CD4-positive, alpha-beta T cell treated with Interferon gamma for 1 hour (primary cell): ENCODE measurements at regions not wholly inside any gene's neighbourhood (a gene's known extent, or its start where the extent isn't known, plus 50 kb on each side); places are given as distances from the start of the nearest gene placed in this dataset.

Experiments used
- DNase-seq: peaks from one replicate; pipeline ENCODE4 v3.0.0-alpha.2; 2020

DNA sequence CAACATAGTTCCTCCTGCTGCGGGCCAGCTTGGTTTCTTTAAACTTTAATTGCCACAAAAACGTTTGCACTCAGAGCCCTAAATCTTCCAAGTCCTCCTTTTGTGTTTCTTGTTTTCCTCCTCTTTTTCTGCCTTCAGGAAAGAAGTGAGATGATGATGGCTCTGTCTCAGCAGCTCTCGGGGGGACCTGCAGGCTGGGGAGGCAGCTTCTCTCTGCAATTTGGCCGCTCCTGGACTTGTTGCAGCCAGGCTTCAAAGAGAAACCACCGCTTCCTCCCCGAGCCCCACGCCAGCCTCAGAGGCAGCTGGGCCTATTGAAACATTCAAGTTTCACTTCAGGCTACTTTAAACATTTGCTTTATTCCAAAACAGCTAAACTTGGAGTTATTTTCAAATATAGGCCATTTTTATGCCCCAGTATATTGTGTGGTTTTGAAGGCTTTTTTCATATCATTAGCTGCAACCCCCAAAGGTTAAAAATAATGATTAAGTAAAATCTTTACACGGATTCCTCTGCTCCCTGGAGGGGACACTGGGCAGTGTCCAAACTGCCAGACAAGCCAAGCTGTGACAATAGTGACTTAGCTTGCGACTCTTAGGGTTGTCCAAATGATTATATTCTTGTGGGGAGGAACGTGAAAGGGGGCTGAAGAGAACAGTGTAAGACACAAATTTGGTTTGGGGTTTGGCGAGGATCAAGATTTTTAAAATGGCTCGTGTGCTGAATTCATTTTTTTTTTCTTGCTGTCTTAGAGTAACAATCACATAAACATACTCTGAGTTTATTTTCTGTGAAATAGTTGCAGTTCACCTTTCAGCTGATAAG, 330.8 kb downstream of the DLEU7 start:
- DNase-seq: peak; percentile 48

DNA sequence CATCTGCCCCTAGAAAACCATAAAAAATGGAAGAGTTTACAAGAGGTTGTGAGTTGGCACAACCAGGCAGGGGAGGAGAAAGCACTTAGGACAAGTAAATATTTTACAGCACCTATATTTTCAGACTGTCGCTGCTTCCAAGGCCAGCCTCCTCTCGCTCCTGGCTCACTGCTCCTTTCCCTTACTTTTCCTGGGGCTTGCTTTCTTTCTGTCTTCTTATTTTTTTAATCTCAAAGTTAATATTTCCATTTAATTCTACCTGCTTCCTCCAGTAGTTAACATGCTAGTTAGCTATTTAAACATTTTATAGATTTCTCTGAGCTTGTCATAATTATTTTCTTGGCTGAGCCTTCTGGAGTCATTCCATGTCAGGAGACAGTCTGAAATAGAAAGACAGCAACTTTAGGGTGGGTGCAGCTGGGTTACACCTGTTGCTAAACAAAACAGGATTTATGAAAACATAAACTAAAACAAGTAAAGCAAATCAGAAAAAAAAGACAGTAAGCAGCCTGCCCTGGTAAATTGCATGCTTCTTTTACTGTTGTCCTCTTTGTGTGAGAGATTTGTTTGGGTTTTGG, 330.1 kb downstream of the DLEU7 start:
- DNase-seq: no peak

DNA sequence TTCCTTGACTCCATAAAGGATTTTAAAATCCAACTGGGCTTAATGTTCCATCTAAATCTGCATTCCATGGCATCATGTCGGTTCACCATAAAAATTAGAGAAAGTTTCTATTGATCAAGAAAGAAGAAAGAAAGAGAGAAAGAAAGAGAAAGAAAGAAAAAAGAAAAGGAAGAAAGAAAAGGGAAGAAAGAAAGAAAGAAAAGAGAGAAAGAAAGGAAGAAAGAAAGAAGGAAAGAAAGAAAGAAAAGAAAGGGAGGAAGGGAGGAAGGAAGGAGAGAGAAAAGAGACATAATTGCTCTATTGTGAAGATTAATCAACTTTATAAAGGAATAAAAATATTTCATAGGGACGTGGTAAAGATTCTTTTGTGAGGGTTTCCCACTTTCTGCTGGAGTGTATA, 329.2 kb downstream of the DLEU7 start:
- DNase-seq: no peak

DNA sequence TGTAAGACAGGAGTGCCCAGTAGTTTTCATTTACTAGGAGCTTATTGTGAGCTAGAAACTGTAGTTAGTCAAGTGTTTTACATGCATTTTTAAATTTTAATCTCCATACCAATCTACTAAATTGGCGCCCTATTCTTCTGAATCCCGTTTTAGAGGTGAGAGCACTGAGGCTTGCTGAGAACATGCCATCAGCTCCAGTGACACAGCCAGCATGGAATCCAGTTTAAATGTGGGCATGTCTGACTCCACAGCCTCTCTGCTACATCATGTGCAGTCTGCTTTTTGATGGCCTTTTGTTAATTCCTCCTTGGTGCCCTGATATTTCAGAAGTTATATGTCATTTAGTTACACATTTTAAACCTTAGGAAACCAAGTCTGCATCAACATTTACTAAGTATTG, 325.4 kb downstream of the DLEU7 start:
- no peak for DNase-seq

DNA sequence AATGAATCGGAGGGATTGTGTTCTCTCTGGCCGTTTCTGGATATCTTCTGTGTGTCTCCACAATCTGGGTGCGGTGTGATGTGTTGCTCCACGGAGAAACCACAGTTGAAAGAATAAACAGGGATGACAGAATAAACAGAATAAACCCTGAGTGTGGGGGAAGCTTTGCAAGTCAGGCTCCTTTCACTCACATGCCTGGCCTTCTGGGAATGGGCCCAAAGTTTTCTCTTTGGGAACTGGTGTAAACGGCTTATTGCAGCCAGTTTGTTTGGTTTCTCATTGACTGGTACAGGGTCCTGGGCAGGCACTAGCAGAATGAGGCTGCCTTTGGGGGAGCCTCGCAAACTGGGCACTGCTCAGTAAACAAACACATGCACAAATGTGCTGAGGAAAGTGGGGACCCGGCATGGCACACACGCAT, 324.7 kb downstream of the DLEU7 start:
- DNase-seq: no peak

DNA sequence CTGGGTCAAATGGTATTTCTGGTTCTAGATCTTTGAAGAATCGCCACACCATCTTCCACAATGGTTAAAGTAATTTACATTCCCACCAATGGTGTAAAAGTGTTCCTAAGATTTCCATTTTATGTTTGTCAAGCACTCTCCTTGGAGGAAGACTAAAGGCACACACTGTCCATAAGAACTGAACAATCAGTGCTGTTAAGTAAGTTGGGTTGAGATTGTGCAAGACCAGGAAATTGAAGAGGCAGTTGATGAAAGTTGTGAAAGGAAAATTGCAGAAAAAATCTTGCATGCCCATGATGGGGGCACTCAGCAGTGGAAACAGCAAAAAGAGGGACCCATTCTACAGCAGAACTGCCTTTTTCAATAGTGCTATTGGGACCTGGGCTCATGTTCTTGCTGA, 323.6 kb downstream of the DLEU7 start:
- DNase-seq: no peak

DNA sequence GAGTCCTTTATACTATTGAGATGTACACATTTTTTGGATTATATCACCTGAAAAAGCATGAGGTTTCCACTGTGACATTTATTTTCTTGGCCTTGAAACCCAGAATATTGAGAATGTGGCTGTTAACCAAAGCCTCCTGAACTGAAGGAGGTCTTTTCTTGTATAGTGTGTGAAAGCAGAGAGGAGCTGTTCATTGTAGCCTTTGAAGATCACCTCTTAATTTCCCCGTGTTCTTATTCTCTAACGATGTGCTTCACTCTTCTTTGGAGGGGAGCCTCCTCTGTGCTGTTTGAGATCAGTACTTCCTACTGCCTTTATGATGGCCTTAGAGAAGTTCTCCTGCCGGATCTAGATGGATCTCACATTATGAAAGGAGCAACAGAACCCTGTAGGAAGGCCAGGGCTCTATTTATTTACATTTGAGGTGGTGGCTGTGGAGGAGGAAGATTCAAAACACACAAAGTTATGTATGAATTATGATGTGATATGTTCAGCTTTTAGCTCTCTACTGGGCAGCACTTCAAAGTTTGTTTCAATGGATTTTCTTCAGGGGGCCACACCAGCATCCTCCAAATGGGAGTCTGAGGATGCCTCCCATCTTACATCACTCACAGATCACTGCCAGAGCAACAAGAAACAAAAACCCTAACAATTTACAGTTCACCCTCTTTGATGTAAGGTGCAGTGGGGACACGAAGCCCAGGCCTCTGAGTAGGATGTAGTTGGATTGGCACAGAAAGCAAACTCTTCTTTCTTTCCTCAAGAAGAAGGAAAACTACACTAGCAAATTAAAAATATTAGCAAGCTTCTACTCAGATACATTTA, 322.3 kb downstream of the DLEU7 start:
- no peak for DNase-seq

DNA sequence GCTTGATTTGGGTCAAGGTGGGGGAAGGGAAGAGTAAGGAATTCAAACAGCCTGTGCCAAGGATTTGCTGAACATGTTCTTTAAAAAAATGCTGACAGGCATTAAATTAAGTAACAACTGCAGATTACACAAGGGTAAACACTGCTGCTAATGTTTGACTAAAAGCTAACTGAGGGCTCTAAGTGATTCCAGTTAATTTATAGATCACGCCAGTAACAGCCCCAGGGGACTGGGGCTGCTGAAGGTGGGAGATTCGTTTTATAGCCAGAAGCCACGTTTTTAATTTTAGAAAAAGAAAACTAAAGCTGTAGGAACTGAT, 321.7 kb downstream of the DLEU7 start:
- no peak for DNase-seq

DNA sequence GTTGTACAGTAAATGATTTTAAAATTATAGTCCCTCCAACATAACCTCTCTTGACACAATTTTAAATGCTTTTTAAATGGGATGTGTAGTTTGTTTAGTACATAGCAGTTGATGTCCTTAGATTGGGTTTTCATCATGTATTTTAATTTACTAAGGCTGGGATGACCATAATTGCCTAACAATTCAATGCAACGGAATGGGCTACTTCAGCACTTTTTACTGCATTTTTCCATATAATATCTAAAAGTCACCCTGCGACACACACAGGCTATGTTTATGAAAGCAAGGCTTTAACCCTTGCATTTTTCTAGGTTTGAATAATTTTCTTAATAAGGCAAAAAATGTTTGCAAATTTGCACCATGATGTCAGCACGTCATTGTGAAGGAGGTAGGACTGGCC, 321.0 kb downstream of the DLEU7 start:
- no peak for DNase-seq

DNA sequence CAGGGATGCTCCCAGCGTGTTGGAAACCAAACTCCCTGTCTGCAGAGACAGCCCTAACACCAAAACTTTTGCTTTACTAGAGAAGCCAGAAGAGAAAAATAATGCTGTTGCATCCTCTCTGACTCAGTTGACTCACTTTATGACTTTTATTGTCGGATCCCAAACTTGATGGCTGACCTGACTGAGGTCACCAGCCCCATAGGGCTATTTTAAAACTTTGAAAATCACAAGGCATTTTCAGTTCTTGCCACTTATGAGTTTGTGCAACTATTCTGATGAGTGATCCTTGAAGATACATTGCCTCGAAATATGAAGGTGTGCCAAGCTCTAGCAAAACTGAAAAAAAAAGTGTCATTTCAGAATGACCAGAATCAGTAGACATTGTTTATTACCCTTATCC, 320.2 kb downstream of the DLEU7 start:
- DNase-seq: no peak

DNA sequence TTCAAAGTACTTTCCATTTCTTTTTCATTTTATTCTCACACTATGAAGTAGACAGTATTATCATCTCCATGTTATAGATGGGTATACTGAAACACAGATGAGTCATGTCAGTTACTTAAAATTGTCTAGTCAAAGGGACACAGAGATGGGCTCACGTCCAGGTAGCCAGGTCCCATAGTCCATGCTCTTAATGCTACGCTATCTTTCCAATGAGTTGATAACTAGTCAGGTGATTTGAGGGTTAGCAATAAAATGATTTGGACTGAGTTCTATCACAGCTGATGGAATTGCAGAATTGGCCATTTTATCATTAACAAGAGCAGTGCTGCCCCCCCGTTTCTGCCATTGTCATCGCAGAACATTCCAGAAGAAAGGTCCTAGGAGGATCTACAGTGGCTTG, 318.9 kb downstream of the DLEU7 start:
- DNase-seq: no peak

DNA sequence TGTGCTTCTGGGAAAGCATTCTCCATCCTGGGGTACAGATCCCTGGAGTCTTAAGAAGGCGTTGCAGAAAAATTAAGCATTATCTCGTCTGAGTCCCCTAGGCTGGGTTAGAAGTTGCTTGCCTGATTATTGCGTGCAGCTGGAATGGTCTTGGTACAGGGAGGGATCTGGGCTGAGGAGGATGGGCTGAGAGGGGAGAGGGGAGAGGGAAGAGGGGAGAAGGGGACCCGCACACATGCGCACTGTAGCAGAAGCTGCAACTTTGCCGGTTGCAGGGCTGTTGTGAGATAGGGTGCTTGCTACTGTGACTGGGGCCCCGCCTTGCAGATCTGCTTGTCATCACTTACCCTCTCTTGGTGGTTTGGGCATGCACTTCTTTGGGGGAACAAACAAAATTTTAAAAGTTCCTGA, 316.8 kb downstream of the DLEU7 start:
- no peak for DNase-seq

DNA sequence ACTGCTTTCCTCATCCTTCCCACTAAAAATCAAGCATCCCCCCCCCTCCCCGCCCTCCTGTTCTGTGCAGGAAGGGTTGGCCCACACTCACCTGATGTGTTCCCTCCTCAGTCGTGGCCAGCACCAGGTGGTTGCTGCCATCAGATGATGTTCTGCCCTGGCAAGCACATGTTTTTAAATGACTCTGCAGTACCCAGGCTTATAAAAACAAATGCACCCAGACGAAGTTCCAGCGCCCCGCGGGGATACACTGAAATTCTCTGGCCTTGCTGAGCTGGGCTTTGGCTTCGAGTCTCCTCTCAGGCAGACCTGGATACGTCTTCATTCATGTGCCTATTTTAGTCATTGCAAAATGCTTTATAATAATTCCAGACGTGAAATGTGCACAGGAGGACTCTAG, 316.3 kb downstream of the DLEU7 start:
- no peak for DNase-seq

DNA sequence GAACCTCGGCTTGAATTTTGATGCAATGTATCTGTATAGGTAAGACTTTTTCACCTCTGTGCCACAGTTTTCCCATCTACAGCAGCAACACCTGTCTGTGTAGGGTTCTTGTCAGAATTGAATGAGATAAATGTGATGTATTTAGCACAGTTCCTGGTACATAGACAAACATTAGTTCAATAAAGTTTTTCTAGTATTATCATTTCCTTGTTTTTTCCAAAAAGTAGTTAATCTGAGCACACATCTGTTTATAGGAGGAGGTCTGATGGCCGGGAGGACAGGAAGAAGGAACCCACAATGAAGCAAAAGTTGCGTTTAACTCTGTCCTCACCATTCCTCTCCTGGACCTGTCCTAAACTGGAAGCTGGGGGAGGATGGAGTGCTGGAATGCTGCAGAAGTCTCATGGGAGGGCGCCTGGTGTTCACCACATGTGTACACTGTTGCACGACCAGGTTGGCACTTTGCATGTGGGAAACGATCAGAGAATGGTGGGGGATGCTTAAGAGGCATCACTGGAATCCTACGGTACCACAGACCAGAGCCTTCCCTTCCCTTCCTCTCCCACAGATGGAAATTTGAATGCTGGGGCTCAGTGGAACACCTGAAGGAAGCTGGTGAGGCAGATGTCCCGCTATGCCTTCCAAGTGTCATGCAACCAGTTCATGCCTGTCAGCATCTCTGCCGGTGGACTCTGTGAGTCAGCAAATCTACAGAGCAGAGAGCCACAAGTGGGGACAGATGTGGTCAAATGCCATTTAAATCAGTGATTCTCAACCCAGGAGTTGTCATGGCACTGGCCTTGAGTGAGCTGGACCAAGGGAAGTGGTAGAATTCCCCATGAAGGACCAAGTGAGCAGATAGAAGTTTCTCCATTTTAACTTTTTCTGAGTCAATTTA, 315.6 kb downstream of the DLEU7 start:
- DNase-seq: no peak

DNA sequence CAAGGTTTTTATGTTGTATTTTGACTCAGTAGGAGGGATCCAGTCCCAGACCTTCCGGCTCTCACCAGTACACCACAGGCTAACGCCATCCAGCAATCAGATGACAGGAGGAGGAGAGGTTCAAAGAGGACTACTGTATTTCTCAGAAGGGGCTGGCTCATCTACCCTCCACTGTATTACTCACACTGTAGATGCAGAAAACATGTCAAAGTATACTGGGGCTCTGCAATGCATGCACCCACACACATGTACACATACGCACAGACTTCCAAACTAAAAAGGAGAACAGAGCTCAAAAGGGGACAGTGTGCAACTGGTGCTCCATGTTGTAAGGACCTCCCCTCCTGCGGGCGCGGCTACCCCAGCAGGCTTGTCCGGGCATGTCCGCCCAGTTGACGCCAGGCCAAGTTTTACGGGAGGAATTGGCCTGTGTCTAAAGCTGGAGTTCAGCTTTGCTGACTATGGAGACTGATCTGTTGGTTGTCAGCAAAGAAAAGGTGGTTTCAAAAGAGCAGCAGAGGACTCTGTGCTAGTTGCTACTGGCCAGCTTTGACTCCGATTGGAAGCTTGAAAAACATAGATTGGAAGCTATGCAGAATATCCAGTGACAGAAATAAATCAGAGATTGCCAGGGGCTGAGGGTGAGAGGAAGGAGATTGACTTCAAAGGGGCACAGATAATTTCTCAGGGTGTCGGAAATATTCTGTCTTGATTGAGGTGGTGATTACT, 314.2 kb downstream of the DLEU7 start:
- no peak for DNase-seq

DNA sequence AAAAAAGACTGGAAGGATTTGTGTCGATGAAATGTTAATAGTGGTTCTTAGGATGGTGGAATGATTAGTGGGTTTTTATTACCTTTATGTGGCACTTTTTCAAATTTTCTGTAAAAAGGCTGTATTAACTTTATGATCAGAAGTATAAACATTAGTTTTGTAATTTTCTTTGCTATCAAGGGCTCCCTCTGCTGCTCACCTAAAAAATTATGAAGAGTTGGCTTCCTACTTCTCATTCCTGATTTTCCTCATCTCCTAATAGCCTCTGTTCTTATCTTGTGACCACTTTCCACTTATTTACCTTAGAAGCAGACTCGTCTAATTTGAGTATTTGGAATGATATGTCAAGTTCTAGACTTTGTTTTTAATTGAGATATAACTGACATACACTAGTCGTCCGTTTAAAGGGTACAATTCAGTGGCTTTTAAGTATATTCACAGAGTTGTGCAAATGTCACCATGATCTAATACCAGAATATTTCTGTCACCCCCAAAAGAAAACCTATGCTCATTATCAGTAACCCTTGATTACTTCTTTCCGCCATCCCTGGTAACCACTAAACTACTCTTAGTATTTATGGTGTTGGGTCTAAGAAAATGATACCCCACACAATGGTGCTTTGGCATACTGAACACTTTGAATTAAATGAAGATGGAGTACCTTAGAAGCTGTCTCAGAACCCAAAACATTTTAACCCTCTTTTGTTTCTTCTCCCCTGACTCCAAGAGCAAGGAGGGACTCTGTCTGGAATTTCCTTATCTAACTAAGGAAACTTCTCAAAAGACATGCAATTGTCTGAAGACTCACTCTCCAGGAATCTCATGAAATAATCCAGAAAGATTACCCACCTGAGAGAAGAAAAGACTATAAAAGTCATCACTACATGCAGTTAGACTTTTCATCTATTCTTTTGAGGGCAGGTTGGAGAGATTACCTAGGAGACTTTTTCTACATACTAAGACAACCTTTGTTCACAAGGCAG, 311.3 kb downstream of the DLEU7 start:
- DNase-seq: no peak

DNA sequence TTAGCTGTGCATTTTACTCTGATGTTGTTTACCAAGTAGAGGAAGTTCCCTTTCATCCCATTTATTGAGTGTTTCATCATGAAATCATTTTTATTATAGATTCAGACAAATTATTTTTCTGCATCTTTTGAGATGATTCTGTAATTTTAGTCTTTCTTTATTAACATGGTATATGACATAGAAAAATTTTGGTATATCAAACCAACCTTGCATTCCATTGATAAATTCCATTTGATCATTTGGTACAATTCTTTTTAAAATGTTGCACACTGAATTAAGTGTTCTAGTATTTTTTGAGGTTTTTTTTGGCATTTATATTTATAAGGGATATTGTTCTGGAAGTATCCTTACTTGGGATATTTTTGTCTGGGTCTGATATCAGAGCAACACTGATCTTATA, 308.4 kb downstream of the DLEU7 start:
- DNase-seq: no peak

DNA sequence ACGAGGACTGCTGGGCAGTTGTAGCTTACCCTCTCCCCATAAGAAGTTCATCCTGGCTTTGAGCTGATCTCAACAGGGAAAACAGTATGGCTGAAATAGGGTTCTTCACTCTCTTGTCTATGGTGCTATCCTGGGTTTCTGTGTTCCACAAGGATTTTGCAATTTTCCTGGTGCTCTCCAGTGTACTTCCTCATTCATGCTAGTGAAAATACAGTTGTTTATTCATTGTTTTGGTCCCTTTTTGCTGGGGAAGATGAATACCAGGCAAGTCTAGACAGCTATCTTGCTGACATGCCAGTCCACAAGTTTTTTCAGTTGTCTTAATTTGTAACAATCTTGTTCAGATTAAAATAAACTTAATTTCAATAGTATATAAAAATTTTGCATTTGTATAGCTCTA, 306.5 kb downstream of the DLEU7 start:
- DNase-seq: no peak

DNA sequence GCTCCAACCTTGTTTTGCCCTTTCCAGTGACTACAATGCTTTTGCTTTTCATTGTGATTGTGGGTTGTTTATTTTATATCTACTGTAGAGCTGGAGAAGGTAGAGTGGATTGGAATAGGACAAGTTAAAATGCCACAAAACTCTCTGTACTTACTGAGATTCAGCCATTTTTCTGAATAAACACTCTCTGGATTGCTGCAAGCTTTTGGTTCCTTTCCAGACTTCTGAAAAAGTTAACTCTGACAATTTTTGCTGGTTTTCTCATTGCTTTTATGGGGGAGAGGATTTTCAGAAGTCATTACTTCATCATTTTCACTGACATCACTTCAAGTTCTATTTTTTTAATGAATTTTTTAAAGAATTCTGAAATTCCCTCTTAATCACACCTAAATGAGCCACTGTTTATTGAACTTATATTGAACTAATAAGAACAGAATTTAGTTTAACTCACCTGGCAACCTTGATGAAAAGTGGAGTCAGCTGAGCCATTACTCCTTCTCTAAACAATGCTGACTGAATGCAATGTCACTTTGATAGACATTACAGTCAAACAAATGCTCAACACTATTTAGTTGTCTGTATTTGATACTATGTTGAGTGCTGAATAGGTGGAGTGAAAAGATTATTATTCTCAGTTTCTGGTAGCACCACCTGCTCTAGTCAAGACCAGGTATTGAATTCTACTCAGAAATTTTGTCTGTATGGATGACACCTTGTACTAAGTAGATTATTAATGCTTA, 303.5 kb downstream of the DLEU7 start:
- no peak for DNase-seq

DNA sequence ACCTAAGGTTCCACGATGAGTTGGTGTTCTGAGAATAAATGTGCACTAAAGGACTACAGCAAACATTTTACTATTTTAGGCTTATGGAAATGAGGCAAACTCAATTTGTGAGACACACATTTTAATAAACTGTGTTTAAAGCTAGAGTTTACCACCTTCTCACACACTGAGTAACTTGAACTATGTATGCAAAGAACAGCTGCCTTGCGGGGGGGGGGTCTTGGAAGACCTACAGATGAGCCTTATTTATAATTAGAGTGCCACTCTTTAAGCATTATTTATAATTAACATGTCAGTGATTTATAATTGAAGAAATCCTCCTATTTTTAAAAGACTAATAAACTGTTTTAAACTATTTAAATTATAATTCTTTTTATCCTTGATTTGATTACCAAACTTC, 300.4 kb downstream of the DLEU7 start:
- DNase-seq: no peak
